Stimulated activated CD4-positive, alpha-beta T cell treated with anti-CD3 and anti-CD28 coated beads, Interleukin-4, amount 100 ng/mL, for 24 hours (primary cell): ENCODE measurements at regions not wholly inside any gene's neighbourhood (a gene's known extent, or its start where the extent isn't known, plus 50 kb on each side); places are given as distances from the start of the nearest gene placed in this dataset.

Source experiments
- DNase-seq: peaks from one replicate; pipeline ENCODE4 v3.0.0-alpha.2; 2020

GRCh38 chr1:228899421-228899956 is 164.2 kb downstream of the RHOU start:
- DNase-seq = no peak

- no peak for DNase-seq
Measured at GRCh38 chr1:228900099-228900885, 165.0 kb downstream of the RHOU start.

GRCh38 chr1:228900886-228901392 is 165.7 kb downstream of the RHOU start:
- no peak for DNase-seq

GRCh38 chr1:228901936-228902681 is 166.8 kb downstream of the RHOU start:
- no peak for DNase-seq

GRCh38 chr1:228902781-228903433 is 167.6 kb downstream of the RHOU start:
- no peak for DNase-seq

GRCh38 chr1:228903434-228904071 is 168.3 kb downstream of the RHOU start:
- no peak for DNase-seq

GRCh38 chr1:228904222-228904621 is 168.9 kb downstream of the RHOU start:
- no peak for DNase-seq

GRCh38 chr1:228905701-228906101 is 170.4 kb downstream of the RHOU start:
- DNase-seq = no peak

GRCh38 chr1:228906223-228906860 is 171.1 kb downstream of the RHOU start:
- no peak for DNase-seq

- no peak for DNase-seq
Measured at GRCh38 chr1:228911225-228912210, 176.2 kb downstream of the RHOU start.

- no peak for DNase-seq
Measured at GRCh38 chr1:228913626-228914414, 178.5 kb downstream of the RHOU start.

- no peak for DNase-seq
Measured at GRCh38 chr1:228914700-228915099, 179.4 kb downstream of the RHOU start.

- no peak for DNase-seq
Measured at GRCh38 chr1:228917342-228917741, 182.1 kb downstream of the RHOU start.

GRCh38 chr1:228917755-228918154 is 182.5 kb downstream of the RHOU start:
- no peak for DNase-seq

GRCh38 chr1:228918335-228918734 is 183.1 kb downstream of the RHOU start:
- no peak for DNase-seq

GRCh38 chr1:228919914-228920313 is 184.6 kb downstream of the RHOU start:
- no peak for DNase-seq

- DNase-seq = no peak
Measured at GRCh38 chr1:228920831-228921230, 185.6 kb downstream of the RHOU start.

GRCh38 chr1:228921481-228921880 is 186.2 kb downstream of the RHOU start:
- no peak for DNase-seq

GRCh38 chr1:228922722-228923376 is 187.6 kb downstream of the RHOU start:
- no peak for DNase-seq
